Activated CD8-positive, alpha-beta T cell treated with anti-CD3 and anti-CD28 coated beads, Interleukin-2, amount 10 ng/mL, durations not matched to agents 7 days and 5 days (primary cell): ENCODE measurements at regions not wholly inside any gene's neighbourhood (a gene's known extent, or its start where the extent isn't known, plus 50 kb on each side); places are given as distances from the start of the nearest gene placed in this dataset.

Experiments
- ATAC-seq: fragments of 150-1000 bp; cut with Tn5 transposase; one replicate; pipeline ENCODE4 v1.10.0; 2021; ENCODE audit warnings: moderate library complexity
- CTCF ChIA-PET: fragments of 350-600 bp; sonication (Branson Sonifier 250); formaldehyde crosslinking; loops from one replicate; lab custom pipeline; 2021; ENCODE audit warnings: antibody characterized with exemption; lab: Charles Lee
- POLR2A ChIA-PET: fragments of 350-600 bp; sonication (Branson Sonifier 250); formaldehyde crosslinking; loops from one replicate; lab custom pipeline; 2021; ENCODE audit warnings: antibody characterized with exemption; lab: Charles Lee
- DNase-seq: peaks from one replicate; pipeline ENCODE4 v3.0.0-alpha.2; 2020
- H3K27ac Mint-ChIP-seq: one replicate; pipeline ENCODE4 v1.8.0; 2021; ENCODE audit warnings: mild to moderate bottlenecking, mixed read lengths
- H3K27me3 Mint-ChIP-seq: one replicate; pipeline ENCODE4 v1.8.0; 2021; ENCODE audit warnings: low read depth, mixed read lengths
- H3K36me3 Mint-ChIP-seq: one replicate; pipeline ENCODE4 v1.8.0; 2021; ENCODE audit warnings: low read depth, mixed read lengths
- H3K4me1 Mint-ChIP-seq: one replicate; pipeline ENCODE4 v1.8.0; 2021; ENCODE audit warnings: low read depth, mixed read lengths
- H3K4me3 Mint-ChIP-seq: one replicate; pipeline ENCODE4 v1.8.0; 2021; ENCODE audit warnings: mild to moderate bottlenecking, mixed read lengths
- H3K9me3 Mint-ChIP-seq: one replicate; pipeline ENCODE4 v1.8.0; 2022; ENCODE audit warnings: mixed read lengths; ENCODE audit not compliant: insufficient read depth

- DNase-seq (no peak), ATAC-seq (no peak)
- Mint-ChIP-seq H3K4me3 (no peak overlapping the region), H3K4me1 (no peaks in the 10 kb centered on the region), H3K27ac (no peak overlapping the region), H3K27me3 (peaks cover 4% of the 10 kb centered on the region), H3K9me3 (no peaks in the 10 kb centered on the region), H3K36me3 (no peaks in the 10 kb centered on the region)
- POLR2A ChIA-PET = no interaction called here
- CTCF ChIA-PET = no interaction called here
Observed at GRCh38 chr16:54447576-54448440, 161.2 kb upstream of the IRX3 start.

DNA sequence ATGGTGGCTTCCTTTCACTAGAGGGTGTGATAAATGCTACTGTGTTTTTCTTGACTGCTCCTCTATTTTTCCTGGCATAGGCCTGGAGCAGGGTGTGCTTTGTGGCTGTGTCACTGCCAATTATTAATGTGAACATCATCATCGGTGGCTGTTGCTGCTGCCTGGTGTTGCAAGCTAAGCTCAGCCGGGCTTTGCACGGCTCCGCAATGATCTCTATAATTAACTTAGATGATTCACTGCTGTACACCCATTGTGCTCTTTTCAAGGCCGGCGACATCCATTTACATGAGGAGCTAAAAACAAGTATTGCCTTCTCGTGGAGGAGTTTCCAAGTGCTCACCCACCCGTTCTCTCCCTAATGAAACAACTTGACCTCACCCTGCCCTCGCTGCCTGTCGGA is 160.1 kb upstream of the IRX3 start:
- H3K36me3 Mint-ChIP-seq = no peaks in the 10 kb centered on the region
- no peak overlapping the region for H3K27ac Mint-ChIP-seq
- H3K4me3 Mint-ChIP-seq = no peak overlapping the region
- H3K9me3 Mint-ChIP-seq = no peaks in the 10 kb centered on the region
- DNase-seq = no peak
- POLR2A ChIA-PET = no interaction called here
- no peak for ATAC-seq
- no peaks in the 10 kb centered on the region for H3K4me1 Mint-ChIP-seq
- H3K27me3 Mint-ChIP-seq = peaks cover 4% of the 10 kb centered on the region
- CTCF ChIA-PET = no interaction called here

DNA sequence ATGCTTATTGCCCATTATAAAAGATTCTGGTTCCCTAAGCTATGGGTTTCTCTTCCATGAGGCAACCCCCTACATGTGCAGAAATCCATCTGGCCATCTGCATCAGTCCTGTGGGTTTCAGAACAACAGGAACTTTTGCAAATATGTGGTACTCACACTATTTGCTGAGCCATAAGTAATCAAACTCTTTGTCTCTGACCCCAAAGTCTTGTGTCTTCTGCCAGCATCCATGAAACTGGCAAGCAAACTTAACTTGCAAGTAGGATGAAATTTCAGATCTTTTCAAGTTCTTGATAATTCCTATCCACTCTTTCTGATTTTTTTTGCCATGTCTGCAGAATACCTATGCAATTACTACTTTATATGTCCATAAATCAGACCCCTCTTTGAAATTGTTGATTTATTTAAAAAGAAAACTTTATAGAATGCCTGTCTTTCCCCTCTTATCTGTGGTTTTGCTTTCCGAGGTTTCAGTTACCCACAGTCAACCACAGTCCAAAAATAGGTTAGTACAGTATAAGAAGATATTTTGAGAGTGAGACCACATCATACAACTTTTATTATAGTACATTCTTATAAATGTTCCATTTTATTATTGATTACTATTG is 158.4 kb upstream of the IRX3 start:
- H3K4me1 Mint-ChIP-seq = no peaks in the 10 kb centered on the region
- no peak overlapping the region for H3K4me3 Mint-ChIP-seq
- no peaks in the 10 kb centered on the region for H3K9me3 Mint-ChIP-seq
- DNase-seq (no peak), ATAC-seq (no peak)
- H3K36me3 Mint-ChIP-seq = no peaks in the 10 kb centered on the region
- POLR2A ChIA-PET = no interaction called here
- H3K27ac Mint-ChIP-seq = no peak overlapping the region
- peaks cover 4% of the 10 kb centered on the region for H3K27me3 Mint-ChIP-seq
- CTCF ChIA-PET = no interaction called here

- ATAC-seq (no peak), DNase-seq (no peak)
- peaks cover 4% of the 10 kb centered on the region for H3K27me3 Mint-ChIP-seq
- H3K27ac Mint-ChIP-seq = no peak overlapping the region
- H3K4me3 Mint-ChIP-seq = no peak overlapping the region
- H3K9me3 Mint-ChIP-seq = no peaks in the 10 kb centered on the region
- ChIA-PET CTCF (no interaction called here), POLR2A (no interaction called here)
- H3K4me1 Mint-ChIP-seq = no peaks in the 10 kb centered on the region
- no peaks in the 10 kb centered on the region for H3K36me3 Mint-ChIP-seq
Observed at GRCh38 chr16:54443839-54444238, 157.3 kb upstream of the IRX3 start.

DNA sequence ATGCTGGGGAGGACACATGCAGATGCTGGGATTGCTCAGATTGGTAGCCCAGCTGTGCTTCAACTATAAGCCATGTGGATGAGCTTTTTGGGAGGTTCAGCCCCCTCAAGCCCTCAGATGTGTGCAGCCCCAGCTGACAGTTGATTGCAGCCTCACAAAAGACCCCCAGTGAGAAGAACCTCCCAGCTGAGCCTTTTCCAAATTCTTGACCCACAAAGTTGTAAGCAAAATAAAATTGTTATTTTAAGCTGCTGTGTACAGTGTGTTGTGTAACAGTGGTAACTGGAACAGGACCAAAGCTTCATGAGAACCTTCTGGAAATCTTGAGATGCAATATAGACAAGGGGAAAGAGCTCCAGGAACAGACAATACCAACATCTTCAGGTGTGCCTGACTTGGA is 156.8 kb upstream of the IRX3 start:
- POLR2A ChIA-PET = no interaction called here
- CTCF ChIA-PET = no interaction called here
- no peaks in the 10 kb centered on the region for H3K36me3 Mint-ChIP-seq

GRCh38 chr16:54442864-54443263 is 156.3 kb upstream of the IRX3 start:
- no peaks in the 10 kb centered on the region for H3K4me1 Mint-ChIP-seq
- H3K27me3 Mint-ChIP-seq = no peaks in the 10 kb centered on the region
- DNase-seq (no peak), ATAC-seq (no peak)
- POLR2A ChIA-PET = no interaction called here
- no peaks in the 10 kb centered on the region for H3K36me3 Mint-ChIP-seq
- no peak overlapping the region for H3K4me3 Mint-ChIP-seq
- H3K27ac Mint-ChIP-seq = no peak overlapping the region
- H3K9me3 Mint-ChIP-seq = no peaks in the 10 kb centered on the region
- CTCF ChIA-PET = no interaction called here

More for the DNA sequence above, 156.8 kb upstream of the IRX3 start:
- DNase-seq (no peak), ATAC-seq (no peak)
- Mint-ChIP-seq H3K27me3 (peaks cover 4% of the 10 kb centered on the region), H3K9me3 (no peaks in the 10 kb centered on the region), H3K27ac (no peak overlapping the region), H3K4me3 (no peak overlapping the region), H3K4me1 (no peaks in the 10 kb centered on the region)

DNA sequence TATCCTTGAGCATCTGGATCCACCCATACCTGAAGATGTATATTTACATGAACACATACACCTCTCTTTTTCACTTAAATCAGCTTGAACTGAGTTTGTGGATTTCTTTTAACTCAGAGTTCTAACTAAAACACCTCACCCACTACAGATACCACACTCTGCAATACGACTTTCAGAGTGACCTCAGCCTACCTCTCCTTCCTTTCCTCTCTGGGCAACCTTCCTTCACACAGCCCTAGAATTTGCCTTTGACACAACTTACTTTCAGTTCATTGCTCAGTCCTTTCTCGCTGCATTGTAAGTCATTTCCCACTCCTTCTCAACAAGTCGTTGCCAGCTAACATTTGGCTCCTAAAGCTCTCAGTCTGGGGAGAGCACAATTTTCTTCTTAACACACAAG is 151.9 kb upstream of the IRX3 start:
- H3K4me1 Mint-ChIP-seq = no peaks in the 10 kb centered on the region
- no peak overlapping the region for H3K27ac Mint-ChIP-seq
- CTCF ChIA-PET = no interaction called here
- no peak for DNase-seq
- no peaks in the 10 kb centered on the region for H3K9me3 Mint-ChIP-seq
- no peaks in the 10 kb centered on the region for H3K36me3 Mint-ChIP-seq
- H3K4me3 Mint-ChIP-seq = no peak overlapping the region
- ATAC-seq = no peak
- no peaks in the 10 kb centered on the region for H3K27me3 Mint-ChIP-seq
- POLR2A ChIA-PET = no interaction called here

DNA sequence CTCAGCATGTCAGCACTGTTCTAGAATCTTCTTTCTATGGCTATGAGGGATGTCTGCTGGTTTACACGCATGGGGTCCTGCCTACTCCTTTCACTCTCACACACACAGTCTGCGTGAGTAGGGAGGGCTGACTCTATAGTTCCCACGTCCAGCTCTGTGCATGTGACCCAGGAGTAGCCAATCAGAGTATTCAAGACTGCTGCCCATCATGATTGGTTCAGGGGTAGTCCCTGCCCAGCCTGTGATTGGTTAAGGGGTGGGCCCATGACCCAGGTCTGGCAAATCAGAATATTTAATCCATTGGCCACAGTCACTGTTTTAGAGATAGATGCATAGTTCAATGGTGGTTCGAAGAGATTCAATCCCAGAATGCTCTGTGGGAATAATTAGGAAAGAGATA is 151.3 kb upstream of the IRX3 start:
- ChIA-PET CTCF (no interaction called here), POLR2A (no interaction called here)
- no peak for ATAC-seq
- no peaks in the 10 kb centered on the region for H3K4me1 Mint-ChIP-seq
- no peak overlapping the region for H3K4me3 Mint-ChIP-seq
- DNase-seq = no peak
- no peaks in the 10 kb centered on the region for H3K9me3 Mint-ChIP-seq
- no peaks in the 10 kb centered on the region for H3K36me3 Mint-ChIP-seq
- H3K27ac Mint-ChIP-seq = no peak overlapping the region
- H3K27me3 Mint-ChIP-seq = no peaks in the 10 kb centered on the region

GRCh38 chr16:54437401-54437800 is 150.8 kb upstream of the IRX3 start:
- ChIA-PET POLR2A (no interaction called here), CTCF (no interaction called here)
- ATAC-seq (no peak), DNase-seq (no peak)
- no peak overlapping the region for H3K4me3 Mint-ChIP-seq
- no peaks in the 10 kb centered on the region for H3K27me3 Mint-ChIP-seq
- no peaks in the 10 kb centered on the region for H3K4me1 Mint-ChIP-seq
- no peaks in the 10 kb centered on the region for H3K9me3 Mint-ChIP-seq
- no peaks in the 10 kb centered on the region for H3K36me3 Mint-ChIP-seq
- no peak overlapping the region for H3K27ac Mint-ChIP-seq

DNA sequence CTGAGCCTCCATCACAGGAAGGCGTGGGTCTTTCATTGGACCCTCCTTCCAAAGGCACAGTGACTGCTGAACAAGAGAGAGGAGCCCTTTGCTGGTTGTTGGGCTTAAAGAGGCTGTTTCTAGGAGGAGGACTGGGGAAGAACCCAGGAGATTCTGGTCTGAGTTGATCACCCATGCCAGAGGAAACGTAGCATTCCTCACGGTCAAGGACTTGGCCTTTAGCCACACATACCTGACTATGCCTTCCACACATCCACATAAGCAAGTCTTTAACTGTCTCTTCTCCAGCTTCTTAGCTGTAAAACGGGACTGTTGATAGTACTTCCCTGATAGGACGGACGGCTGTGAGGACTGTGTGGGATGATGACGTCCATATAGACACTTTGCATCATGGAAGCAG is 149.8 kb upstream of the IRX3 start:
- CTCF ChIA-PET = no interaction called here
- POLR2A ChIA-PET = no interaction called here
- H3K4me3 Mint-ChIP-seq = no peak overlapping the region
- H3K27me3 Mint-ChIP-seq = peaks cover 4% of the 10 kb centered on the region
- no peaks in the 10 kb centered on the region for H3K4me1 Mint-ChIP-seq
- no peak overlapping the region for H3K27ac Mint-ChIP-seq
- ATAC-seq (no peak), DNase-seq (no peak)
- H3K9me3 Mint-ChIP-seq = peaks cover 3% of the 10 kb centered on the region
- no peaks in the 10 kb centered on the region for H3K36me3 Mint-ChIP-seq

GRCh38 chr16:54434859-54435258 is 148.3 kb upstream of the IRX3 start:
- Mint-ChIP-seq H3K36me3 (no peaks in the 10 kb centered on the region), H3K4me3 (no peak overlapping the region), H3K27ac (no peak overlapping the region), H3K9me3 (peaks cover 9% of the 10 kb centered on the region), H3K4me1 (no peaks in the 10 kb centered on the region), H3K27me3 (peaks cover 16% of the 10 kb centered on the region)
- ChIA-PET POLR2A (no interaction called here), CTCF (no interaction called here)
- DNase-seq = no peak
- no peak for ATAC-seq

DNA sequence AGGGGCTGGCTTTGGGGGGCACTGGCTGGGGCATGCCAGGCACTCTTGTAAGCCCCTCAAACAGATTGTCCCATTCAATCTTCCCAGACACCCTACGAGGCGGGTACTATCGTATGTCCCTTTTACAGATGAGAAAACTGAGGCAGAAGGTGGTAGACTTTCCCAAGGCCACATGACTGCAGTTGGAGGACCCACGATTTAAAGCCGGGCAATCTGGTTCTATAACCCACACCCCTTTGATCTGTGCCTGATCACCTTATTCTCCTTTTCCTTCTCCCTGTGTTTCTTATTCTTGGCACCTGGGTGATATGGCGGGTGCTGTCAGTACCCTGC is 146.3 kb upstream of the IRX3 start:
- peaks cover 9% of the 10 kb centered on the region for H3K9me3 Mint-ChIP-seq
- no peaks in the 10 kb centered on the region for H3K4me1 Mint-ChIP-seq
- CTCF ChIA-PET = no interaction called here
- H3K27ac Mint-ChIP-seq = no peak overlapping the region
- H3K27me3 Mint-ChIP-seq = peaks cover 16% of the 10 kb centered on the region
- H3K4me3 Mint-ChIP-seq = no peak overlapping the region
- H3K36me3 Mint-ChIP-seq = no peaks in the 10 kb centered on the region
- ATAC-seq = no peak
- POLR2A ChIA-PET = no interaction called here
- no peak for DNase-seq
